ENCODE measurements at regions not wholly inside any gene's neighbourhood (a gene's known extent, or its start where the extent isn't known, plus 50 kb on each side); places are given as distances from the start of the nearest gene placed in this dataset.

- no peak for TF ChIP-seq EZH2 (IDR thresholded peaks at IDR 0.05; ENCODE audit: low read depth)
- TF ChIP-seq, protein P1, sequence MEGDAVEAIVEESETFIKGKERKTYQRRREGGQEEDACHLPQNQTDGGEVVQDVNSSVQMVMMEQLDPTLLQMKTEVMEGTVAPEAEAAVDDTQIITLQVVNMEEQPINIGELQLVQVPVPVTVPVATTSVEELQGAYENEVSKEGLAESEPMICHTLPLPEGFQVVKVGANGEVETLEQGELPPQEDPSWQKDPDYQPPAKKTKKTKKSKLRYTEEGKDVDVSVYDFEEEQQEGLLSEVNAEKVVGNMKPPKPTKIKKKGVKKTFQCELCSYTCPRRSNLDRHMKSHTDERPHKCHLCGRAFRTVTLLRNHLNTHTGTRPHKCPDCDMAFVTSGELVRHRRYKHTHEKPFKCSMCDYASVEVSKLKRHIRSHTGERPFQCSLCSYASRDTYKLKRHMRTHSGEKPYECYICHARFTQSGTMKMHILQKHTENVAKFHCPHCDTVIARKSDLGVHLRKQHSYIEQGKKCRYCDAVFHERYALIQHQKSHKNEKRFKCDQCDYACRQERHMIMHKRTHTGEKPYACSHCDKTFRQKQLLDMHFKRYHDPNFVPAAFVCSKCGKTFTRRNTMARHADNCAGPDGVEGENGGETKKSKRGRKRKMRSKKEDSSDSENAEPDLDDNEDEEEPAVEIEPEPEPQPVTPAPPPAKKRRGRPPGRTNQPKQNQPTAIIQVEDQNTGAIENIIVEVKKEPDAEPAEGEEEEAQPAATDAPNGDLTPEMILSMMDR (conservative IDR thresholded peaks at IDR 0.05), result no peak
These were observed 486.9 kb downstream of the PREX1 start for GRCh38 chr20:48340883-48341281.
